Raji (cell line): ENCODE measurements at regions not wholly inside any gene's neighbourhood (a gene's known extent, or its start where the extent isn't known, plus 50 kb on each side); places are given as distances from the start of the nearest gene placed in this dataset.

Experiments used
- POLR2A ChIP-seq: IDR thresholded peaks from 2 replicates; pipeline ENCODE4 v1.6.1; 2011; ENCODE audit warnings: low read depth, low read length, control low read depth; ENCODE audit not compliant: insufficient read depth

GRCh38 chr13:40149611-40150274 lies 494.3 kb downstream of the COG6 start:
- no peak for TF ChIP-seq POLR2A

GRCh38 chr13:40151673-40152072 lies 496.2 kb downstream of the COG6 start:
- TF ChIP-seq POLR2A: no peak

GRCh38 chr13:40152145-40152544 lies 496.7 kb downstream of the COG6 start:
- TF ChIP-seq POLR2A: no peak

GRCh38 chr13:40152922-40153321 lies 497.5 kb downstream of the COG6 start:
- TF ChIP-seq POLR2A: no peak

- no peak for TF ChIP-seq POLR2A
These were observed 498.1 kb downstream of the COG6 start for GRCh38 chr13:40153516-40153915.

- no peak for TF ChIP-seq POLR2A
These were observed 499.7 kb downstream of the COG6 start for GRCh38 chr13:40155201-40155600.

GRCh38 chr13:40158218-40158617 lies 502.8 kb downstream of the COG6 start:
- TF ChIP-seq POLR2A: no peak

GRCh38 chr13:40158757-40159156 lies 503.3 kb downstream of the COG6 start:
- no peak for TF ChIP-seq POLR2A

- TF ChIP-seq POLR2A: no peak
These were observed 504.3 kb downstream of the COG6 start for GRCh38 chr13:40159736-40160135.

- no peak for TF ChIP-seq POLR2A
These were observed 505.3 kb downstream of the COG6 start for GRCh38 chr13:40160618-40161350.

- no peak for TF ChIP-seq POLR2A
These were observed 505.1 kb downstream of the FOXO1 start for GRCh38 chr13:40161351-40161810.

- TF ChIP-seq POLR2A: no peak
These were observed 504.5 kb downstream of the FOXO1 start for GRCh38 chr13:40161931-40162330.

- no peak for TF ChIP-seq POLR2A
These were observed 503.1 kb downstream of the FOXO1 start for GRCh38 chr13:40163066-40164000.

GRCh38 chr13:40164133-40164532 lies 502.3 kb downstream of the FOXO1 start:
- no peak for TF ChIP-seq POLR2A

GRCh38 chr13:40165316-40165932 lies 501.0 kb downstream of the FOXO1 start:
- TF ChIP-seq POLR2A: no peak

- no peak for TF ChIP-seq POLR2A
These were observed 499.1 kb downstream of the FOXO1 start for GRCh38 chr13:40167327-40167726.
